Ascending aorta (tissue), 2 donors: ENCODE measurements at regions not wholly inside any gene's neighbourhood (a gene's known extent, or its start where the extent isn't known, plus 50 kb on each side); places are given as distances from the start of the nearest gene placed in this dataset.

ENCODE experiments used
- DNase-seq, 2 donors: peaks; one replicate each; pipeline ENCODE4 v3.0.0-alpha.2; 2019; ENCODE audit warnings: low spot score in 2 of 2
- H3K27ac ChIP-seq, 2 donors: fragments of 200-600 bp; sonication (generic); one replicate each; pipeline ENCODE4 v1.5.1; 2016 to 2017; ENCODE audit warnings: mild to moderate bottlenecking in 1 of 2
- H3K27me3 ChIP-seq: fragments of 200-600 bp; sonication (generic); one replicate; pipeline ENCODE4 v1.5.1; 2017
- H3K36me3 ChIP-seq, 2 donors: fragments of 200-600 bp; sonication (generic); one replicate each; pipeline ENCODE4 v1.5.1; 2016
- H3K4me1 ChIP-seq, 2 donors: fragments of 200-600 bp; sonication (generic); one replicate each; pipeline ENCODE4 v1.5.1; 2016 to 2017; ENCODE audit warnings: mild to moderate bottlenecking in 1 of 2
- H3K4me3 ChIP-seq, 2 donors: fragments of 200-600 bp; sonication (generic); one replicate each; pipeline ENCODE4 v1.5.1; 2016 to 2017; ENCODE audit warnings: mild to moderate bottlenecking in 1 of 2
- H3K9me3 ChIP-seq, 2 donors: fragments of 200-600 bp; sonication (generic); one replicate each; pipeline ENCODE4 v1.5.1; 2016
- CTCF ChIP-seq, 3 experiments: fragments of 200-600 bp in 2 of 3; fragments of 450-650 bp in 1 of 3; sonication (generic) in 2 of 3; IDR thresholded peaks; one replicate each; pipeline ENCODE4 v1.5.1; 2016 to 2019; ENCODE audit warnings: antibody characterized with exemption in 3 of 3, mild to moderate bottlenecking in 1 of 3, moderate library complexity in 1 of 3
- intact Hi-C: fragments of 100-400 bp; cut with DNase I; formaldehyde crosslinking; loops from one replicate; pipeline ENCODE4 v1.15.1; 2023

- intact Hi-C loops: no loop called here
- H3K36me3 ChIP-seq: no peaks in the 10 kb centered on the region
- no peak for TF ChIP-seq CTCF (IDR thresholded peaks at IDR 0.05)
- no peaks in the 10 kb centered on the region for H3K27me3 ChIP-seq
- H3K9me3 ChIP-seq: no peaks in the 10 kb centered on the region
- DNase-seq: no peak
- H3K27ac ChIP-seq: no peak overlapping the region
- no peaks in the 10 kb centered on the region for H3K4me1 ChIP-seq
- H3K4me3 ChIP-seq: no peak overlapping the region
Observed at GRCh38 chr18:25962919-25963318, 127.5 kb downstream of the SS18 start.

DNA sequence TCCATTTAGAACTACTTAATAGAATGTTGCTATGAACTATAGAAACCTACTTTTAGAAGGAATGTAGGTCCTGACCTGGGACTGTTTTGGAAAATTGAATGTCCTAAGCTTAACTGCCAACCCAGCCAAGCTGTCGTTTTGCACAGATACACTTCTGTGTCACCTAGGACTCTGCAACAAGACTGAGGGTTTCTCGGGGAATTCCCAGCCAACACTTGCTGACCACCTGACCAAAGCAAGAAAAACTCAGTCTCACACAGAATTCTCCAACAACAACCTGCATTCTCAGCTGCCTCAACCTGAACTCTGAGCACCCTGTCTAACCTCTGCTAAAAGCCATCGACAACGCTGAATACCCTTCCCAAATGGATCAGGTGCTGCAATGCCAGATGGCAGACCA, 128.2 kb downstream of the SS18 start:
- no peak for DNase-seq
- H3K4me3 ChIP-seq: no peak overlapping the region
- TF ChIP-seq CTCF (IDR thresholded peaks at IDR 0.05): no peak

GRCh38 chr18:25957017-25957416, 133.4 kb downstream of the SS18 start:
- H3K9me3 ChIP-seq: no peaks in the 10 kb centered on the region
- no peak for TF ChIP-seq CTCF (IDR thresholded peaks at IDR 0.05)
- no peak for DNase-seq
- no peaks in the 10 kb centered on the region for H3K4me1 ChIP-seq
- H3K27ac ChIP-seq: no peak overlapping the region
- H3K4me3 ChIP-seq: no peak overlapping the region
- no peaks in the 10 kb centered on the region for H3K36me3 ChIP-seq
- intact Hi-C loops: no loop called here
- no peaks in the 10 kb centered on the region for H3K27me3 ChIP-seq

More for the DNA sequence above, 128.2 kb downstream of the SS18 start:
- Histone ChIP-seq H3K36me3 (no peaks in the 10 kb centered on the region), H3K27me3 (no peaks in the 10 kb centered on the region), H3K9me3 (no peaks in the 10 kb centered on the region), H3K4me1 (no peaks in the 10 kb centered on the region), H3K27ac (no peak overlapping the region)
- intact Hi-C loops: no loop called here

DNA sequence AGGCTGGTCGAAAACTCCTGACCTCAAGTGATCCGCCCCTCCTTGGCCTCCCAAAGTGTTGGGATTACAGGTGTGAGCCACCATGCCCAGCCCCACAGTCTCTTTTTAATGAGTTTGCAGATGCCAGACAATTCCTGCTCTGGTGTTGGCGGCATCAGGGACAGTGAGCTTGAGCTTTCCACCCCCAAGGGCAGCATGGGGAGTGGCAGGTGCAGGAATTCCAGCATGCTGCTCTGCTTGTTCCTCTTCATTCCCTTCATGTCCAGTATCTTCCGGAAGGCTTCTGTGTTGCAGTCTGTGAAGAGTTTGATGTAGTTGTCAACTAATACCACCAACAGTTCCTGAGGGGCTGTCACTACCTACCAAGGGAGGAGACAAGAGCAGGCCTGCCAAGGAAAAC, 137.3 kb downstream of the SS18 start:
- no peak overlapping the region for H3K4me3 ChIP-seq
- H3K4me1 ChIP-seq: no peaks in the 10 kb centered on the region
- no peaks in the 10 kb centered on the region for H3K27me3 ChIP-seq
- H3K36me3 ChIP-seq: no peaks in the 10 kb centered on the region
- no peaks in the 10 kb centered on the region for H3K9me3 ChIP-seq
- intact Hi-C loops: no loop called here
- DNase-seq: no peak
- no peak for TF ChIP-seq CTCF (IDR thresholded peaks at IDR 0.05)
- no peak overlapping the region for H3K27ac ChIP-seq

DNA sequence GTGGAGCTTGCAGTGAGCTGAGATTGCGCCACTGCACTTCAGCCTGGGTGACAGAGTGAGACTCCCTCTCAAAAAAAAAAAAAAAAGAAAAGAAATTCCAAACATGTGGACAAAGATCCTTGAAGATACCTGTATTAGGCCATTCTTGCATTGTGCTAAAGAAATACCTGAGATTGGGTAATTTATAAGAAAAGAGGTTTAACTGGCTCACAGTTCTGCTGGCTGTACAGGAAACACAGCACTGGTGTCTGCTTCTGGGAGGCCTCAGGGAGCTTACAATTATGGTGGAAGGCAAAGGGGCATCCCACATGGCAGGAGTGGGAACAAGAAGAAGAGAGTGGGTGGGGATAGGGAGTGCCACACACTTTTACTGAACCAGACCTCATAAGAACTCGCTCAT, 140.1 kb downstream of the SS18 start:
- intact Hi-C loops: no loop called here
- Histone ChIP-seq H3K36me3 (no peaks in the 10 kb centered on the region), H3K4me3 (no peak overlapping the region), H3K27me3 (no peaks in the 10 kb centered on the region), H3K4me1 (no peaks in the 10 kb centered on the region), H3K27ac (no peak overlapping the region), H3K9me3 (no peaks in the 10 kb centered on the region)
- DNase-seq: no peak
- TF ChIP-seq CTCF (IDR thresholded peaks at IDR 0.05): no peak

DNA sequence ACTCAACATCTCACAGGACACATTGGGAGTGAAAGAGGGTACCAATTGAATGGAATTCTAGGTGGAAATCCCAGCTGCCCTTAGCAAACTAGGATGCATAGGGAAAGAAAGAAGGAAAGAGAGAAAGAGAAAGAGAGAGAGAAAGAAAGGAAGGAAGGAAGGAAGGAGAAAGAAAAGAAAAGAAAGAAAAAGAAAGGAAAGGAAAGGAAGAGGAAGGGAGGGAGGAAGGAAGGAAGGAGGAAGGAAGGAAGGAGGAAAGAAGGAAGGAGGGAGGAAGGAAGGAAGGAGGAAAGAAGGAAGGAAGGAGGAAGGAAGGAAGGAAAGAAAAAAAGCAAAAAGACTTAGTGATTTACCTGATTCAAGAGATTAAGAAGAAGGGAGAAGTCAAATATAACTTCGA, 143.9 kb downstream of the SS18 start:
- H3K36me3 ChIP-seq: no peaks in the 10 kb centered on the region
- no peak overlapping the region for H3K4me3 ChIP-seq
- DNase-seq: no peak
- no peak overlapping the region for H3K27ac ChIP-seq
- no peaks in the 10 kb centered on the region for H3K27me3 ChIP-seq
- no peaks in the 10 kb centered on the region for H3K4me1 ChIP-seq
- intact Hi-C loops: no loop called here
- H3K9me3 ChIP-seq: no peaks in the 10 kb centered on the region
- no peak for TF ChIP-seq CTCF (IDR thresholded peaks at IDR 0.05)
